ENCODE measurements at regions not wholly inside any gene's neighbourhood (a gene's known extent, or its start where the extent isn't known, plus 50 kb on each side); places are given as distances from the start of the nearest gene placed in this dataset.

DNA sequence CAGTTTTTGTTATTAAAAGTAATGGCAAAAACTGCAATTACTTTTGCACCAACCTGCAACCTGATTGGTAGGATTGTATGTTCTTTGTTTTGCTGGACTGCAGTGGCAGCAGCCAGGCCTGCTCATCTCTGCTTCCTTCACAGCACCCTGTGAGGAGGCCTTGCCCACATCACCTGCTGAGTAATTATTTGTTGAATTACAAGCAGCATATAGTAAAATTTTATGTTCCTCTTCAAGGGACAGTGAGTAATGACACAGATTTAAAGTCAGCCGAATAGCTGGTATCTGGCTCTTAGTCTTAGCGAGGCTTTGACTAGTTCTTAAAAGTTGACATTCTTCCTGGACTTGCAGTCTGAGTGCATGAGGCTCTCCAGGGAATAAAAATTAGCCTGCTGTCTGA, 435.1 kb downstream of the PRDM2 start:
- TF ChIP-seq CTCF (conservative IDR thresholded peaks at IDR 0.05) (no peak), ZFX (IDR thresholded peaks at IDR 0.05) (no peak)

All from C4-2B (cell line).